ENCODE measurements at regions not wholly inside any gene's neighbourhood (a gene's known extent, or its start where the extent isn't known, plus 50 kb on each side); places are given as distances from the start of the nearest gene placed in this dataset.
"Not testable (repeated sequence)": the region's sequence is repeated elsewhere in the genome, so short reads cannot be mapped to it uniquely, and the experiment has no call there.

GRCh38 chr5:63553073-63553472 is 409.2 kb downstream of the HTR1A start:
- DNase-seq, result no peak

DNA sequence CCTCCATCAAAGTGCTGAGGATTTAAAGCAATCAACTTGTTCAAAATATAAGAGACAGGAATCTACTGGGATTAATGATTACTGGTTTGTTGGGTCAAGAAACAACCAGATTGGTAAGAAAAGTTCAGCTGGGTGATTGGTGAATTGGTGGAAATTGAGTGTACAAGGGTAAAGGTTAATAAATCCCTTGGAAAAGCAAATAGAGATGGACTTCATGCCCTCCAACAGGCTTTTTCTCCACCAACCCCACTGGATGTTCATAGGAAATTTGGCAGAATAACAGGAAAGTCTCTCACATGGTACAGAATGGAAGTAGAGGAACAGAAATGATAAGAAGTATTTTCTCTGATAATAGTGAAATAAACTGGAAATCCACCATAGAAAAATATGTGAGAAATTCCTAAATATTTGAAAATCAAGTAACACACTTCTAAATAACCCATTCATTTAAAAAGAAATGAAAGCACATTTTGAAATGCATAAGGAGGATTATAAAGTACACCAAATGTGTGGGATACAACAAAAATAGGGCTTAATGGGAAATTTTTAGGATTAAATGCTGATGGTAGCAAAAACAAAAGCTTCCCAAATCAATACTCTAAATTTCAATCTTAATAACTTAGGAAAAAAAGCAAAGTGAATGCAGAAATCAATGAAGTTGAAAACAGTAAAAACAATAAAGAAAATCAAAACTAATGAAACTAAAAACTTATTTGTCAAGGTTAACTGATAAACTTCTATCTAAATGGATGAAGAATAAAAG is 426.2 kb downstream of the HTR1A start:
- no peak for DNase-seq

DNA sequence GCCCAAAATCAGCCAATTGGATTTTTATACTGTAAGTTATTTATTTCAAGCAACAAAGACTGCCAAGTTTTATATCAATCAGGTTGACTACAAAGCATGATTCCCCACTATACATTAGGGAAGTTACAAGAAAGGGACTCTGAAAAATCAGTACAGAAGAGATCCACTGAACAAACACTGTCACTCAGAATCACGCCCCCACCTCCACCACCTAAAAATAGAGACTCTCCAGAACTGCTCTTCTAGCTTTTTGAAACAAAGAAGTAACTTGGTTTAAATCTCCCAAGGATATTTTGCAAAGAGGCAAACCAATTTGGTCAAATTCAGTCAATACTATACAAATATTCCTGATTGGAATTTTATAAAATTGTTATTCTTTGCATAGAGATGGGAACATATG is 438.0 kb downstream of the HTR1A start:
- no peak for DNase-seq

- no peak for DNase-seq
These were observed 446.2 kb downstream of the HTR1A start for GRCh38 chr5:63516006-63516405.

- DNase-seq, result no peak
These were observed 462.0 kb downstream of the HTR1A start for GRCh38 chr5:63500242-63500641.

DNA sequence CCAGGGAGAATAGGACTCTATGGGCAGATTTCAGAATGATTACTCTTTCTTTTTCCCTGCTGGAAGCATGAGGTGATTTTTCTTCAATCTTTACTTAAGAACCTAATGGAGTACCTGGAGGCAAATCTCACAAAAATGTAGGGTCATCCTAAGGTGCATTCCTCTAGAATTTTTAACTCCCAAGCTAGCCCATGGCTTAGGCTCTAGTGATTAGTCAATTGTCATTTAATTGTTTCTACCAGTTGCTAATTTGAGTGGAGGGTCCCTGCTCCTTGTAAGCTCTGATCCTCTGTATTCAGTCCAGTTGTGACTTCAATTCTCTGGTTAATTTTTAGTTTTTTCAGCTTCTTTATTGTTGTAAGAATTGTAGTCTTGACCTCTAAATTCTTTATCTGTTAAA is 467.0 kb downstream of the HTR1A start:
- DNase-seq, result no peak

GRCh38 chr5:63483338-63483737 is 478.9 kb downstream of the HTR1A start:
- no peak for DNase-seq

GRCh38 chr5:63473335-63473967 is 488.8 kb downstream of the HTR1A start:
- no peak for DNase-seq

DNA sequence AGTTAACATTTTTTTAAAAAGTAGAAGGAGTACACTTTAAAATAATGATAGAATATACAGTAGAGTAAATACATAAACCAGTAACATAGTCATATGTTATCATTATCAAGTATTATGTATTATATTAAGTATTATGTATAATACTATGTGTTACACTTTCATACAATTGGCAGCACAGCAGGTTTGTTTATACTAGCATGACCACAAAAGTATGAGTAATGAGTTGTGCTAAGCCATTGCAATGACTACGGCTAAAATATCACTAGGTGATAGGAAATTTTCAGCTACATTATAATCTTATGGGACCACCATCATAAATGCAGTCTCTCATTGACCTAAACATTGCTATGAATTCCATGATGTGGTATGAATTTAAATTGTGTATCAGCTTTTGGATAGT is 506.0 kb downstream of the HTR1A start:
- DNase-seq, result no peak

DNA sequence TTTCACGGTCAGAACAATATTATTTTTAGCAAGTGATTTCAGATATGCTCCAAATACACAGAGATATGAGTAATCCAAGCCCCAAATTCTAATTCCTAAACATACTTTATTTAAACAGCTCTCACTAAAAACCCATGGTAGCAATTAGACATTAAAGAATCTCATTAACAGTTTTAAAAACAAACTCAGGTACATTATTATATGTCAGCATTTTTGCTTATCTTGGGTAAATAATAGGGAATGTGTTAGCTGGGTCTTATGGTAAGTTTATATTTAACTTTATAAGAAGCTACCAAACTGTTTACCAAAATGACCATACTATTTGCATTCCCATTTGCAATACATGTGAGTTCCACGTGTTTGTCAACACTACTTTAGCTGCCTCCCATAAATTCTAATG is 511.1 kb downstream of the HTR1A start:
- no peak for DNase-seq

GRCh38 chr5:63439537-63439936 is 522.7 kb downstream of the HTR1A start:
- no peak for DNase-seq

DNA sequence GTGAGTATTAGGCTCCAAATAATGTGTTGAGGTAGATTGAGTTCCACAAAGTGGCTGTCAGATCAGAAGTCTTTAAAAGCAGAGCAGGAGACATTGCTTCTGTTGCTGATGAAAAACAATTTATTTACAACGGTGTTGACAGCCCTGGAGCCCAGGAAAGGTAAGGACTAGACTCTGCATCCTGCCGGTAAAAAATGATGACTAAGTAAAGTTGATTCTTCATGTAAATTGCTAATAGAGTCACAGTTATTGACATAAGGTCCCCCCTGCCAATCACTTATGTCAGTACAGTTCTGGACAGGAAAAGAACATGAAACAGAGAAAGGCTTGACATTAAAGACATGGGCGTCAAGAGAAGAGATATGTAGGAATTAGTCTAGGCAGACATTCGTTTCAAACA is 552.5 kb downstream of the HTR1A start:
- DNase-seq, result no peak

- no peak for DNase-seq
These were observed 553.3 kb downstream of the HTR1A start for GRCh38 chr5:63408984-63409383.

DNA sequence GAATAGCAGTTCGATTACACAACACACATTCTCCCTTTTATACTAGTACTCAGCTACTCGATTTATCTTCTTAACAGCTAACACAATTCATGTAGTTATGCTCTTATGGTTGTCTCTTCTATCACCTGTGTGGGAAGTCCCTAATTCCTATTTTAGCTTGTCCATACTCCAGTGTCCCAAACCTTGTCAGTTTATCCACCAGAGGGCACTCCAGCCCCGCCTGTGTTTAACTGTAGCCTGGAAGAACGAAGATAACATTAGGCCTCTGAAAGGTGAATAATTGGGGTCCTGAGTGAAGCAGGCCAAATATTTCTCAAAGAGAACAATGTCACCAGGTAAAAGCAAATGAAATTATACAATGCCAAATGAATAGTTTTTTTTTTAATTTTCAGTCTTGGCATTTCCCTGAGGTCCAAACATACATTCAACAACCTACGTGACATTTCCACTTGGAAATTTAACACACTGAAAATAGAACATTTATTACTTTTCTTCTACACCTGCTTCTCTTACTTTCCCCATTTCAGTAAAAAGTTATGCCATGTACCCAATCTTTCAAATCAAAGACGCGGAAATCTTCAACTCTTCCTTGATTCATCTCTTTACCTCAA is 560.7 kb downstream of the HTR1A start:
- no peak for DNase-seq

GRCh38 chr5:63400079-63400478 is 562.2 kb downstream of the HTR1A start:
- no peak for DNase-seq

DNA sequence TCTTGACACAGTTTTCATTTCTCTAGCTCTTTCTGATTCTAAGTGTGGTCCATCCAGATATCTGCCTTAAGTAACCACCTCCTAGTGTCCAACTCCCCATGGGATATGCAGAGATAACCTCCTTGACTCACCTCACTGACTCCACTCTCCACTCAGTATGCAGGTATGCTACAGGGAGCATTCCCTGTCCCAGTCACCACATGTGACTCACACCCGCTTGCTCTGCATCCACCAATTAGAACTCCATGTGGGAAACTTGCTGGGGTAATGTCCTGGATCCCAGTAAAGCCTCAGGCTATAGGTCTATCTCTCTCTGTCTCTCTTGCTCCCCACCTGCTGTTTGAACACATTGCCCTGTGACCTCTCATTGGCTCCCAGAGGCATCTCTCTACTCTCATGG is 563.9 kb downstream of the HTR1A start:
- DNase-seq, result no peak

- not testable (repeated sequence) for DNase-seq
These were observed 574.1 kb downstream of the HTR1A start for GRCh38 chr5:63388188-63388587.

DNA sequence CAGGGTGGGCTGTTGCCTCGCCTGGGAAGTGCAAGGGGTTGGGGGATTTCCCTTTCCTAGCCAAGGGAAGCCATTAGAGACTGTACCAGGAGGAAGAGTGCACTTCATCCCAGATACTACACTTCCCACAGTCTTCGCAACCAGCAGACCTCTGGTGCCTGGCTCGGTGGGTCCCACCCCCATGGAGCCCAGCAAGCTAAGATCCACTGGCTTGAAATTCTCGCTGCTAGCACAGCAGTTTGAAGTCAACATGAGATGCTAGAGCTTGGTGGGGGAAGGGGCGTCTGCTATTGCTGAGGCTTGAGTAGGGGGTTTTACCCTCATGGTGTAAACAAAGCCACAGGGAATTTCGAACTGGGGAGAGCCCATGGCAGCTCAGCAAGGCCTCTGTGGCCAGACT is 586.4 kb downstream of the HTR1A start:
- no peak for DNase-seq

GRCh38 chr5:63374085-63374484 is 588.2 kb downstream of the HTR1A start:
- no peak for DNase-seq

DNA sequence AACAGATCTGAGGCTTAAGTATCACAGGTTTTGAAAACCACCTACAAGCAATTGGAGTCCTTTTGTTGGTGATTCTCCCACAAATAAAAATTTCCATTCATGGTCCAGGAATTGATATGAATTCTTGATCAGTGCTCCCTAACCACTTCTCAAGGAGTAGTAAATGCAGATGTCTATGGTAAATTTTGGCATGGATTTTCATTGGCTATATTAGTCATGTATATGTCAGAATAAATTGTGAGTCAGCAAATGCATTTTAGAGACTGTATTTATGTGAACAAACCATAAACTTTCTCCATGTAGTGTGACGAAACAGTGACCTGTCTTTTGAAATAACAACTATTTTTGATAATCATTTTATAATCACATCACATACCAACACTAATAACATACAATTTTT is 611.1 kb downstream of the HTR1A start:
- DNase-seq, result no peak

GRCh38 chr5:63346451-63346850 is 615.8 kb downstream of the HTR1A start:
- DNase-seq, result no peak

DNA sequence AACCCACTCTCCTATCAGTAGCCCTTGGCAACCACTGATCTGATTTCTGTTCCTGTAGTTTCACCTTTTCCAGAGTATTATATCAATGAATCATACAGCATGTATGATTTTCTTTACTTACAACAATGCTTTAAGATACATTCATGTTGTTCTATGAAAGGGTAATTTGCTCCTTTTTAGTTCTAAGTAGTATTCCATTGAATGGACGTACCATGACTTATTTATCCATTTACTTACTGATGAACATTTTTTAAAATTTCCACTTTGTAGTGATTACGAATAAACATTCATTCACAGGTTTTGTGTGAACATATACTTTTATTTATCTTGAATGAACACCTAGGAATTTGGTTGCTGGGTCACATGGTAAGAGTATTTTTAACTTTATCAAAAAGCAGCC is 620.8 kb downstream of the HTR1A start:
- DNase-seq, result no peak

DNA sequence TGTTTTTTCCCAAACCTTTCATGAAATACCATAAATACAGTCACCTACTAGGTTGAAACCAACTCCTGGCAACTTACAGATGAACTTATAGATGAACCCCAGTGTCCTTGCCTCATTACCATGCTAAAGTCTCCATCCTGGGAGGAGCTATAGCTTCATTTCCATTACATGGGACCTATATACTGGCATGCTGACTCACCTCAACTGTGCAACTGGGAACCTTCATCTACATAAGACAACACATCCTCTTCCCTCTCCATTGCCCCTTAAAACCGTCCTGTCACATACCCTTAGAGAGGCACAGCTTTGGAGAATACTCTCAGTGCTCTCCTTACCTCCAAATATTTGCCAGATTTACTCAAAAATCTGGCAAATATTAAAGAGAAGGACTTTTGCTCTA is 638.3 kb downstream of the HTR1A start:
- no peak for DNase-seq

GRCh38 chr5:63314551-63314950 is 647.7 kb downstream of the HTR1A start:
- no peak for DNase-seq

DNA sequence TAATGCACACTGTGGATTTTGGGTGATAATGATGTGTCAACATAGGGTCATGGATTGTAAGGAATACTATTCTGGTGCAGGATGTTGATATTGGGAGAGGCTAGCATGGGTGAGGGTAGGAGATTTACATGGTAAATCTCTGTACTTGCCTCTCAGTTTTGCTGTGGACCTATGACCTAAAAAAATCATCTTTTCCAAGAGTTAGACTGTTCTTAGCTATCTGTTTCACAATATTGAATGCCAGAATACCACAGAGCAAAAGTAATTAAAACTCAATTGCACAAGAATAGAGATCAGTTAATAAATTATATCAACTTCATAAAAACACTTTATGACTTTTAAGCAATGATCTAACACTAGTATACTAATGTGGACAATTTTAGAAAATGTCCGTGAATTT is 651.6 kb downstream of the HTR1A start:
- no peak for DNase-seq

Measured in NCI-H226 (cell line).